A549 (cell line): ENCODE measurements at regions not wholly inside any gene's neighbourhood (a gene's known extent, or its start where the extent isn't known, plus 50 kb on each side); places are given as distances from the start of the nearest gene placed in this dataset.

Experiments
- ATAC-seq, 2 experiments: fragments of 200-7000 bp in 1 of 2; fragments of >200 bp in 1 of 2; cut with Nextera tagmentation in 1 of 2; cut with Tn5 transposase in 1 of 2; 3 replicates each; pipeline versions ENCODE4 v1.8.0 to v1.9.1; 2018 to 2020; ENCODE audit warnings: mild to moderate bottlenecking in 1 of 2, moderate library complexity in 1 of 2
- CTCF ChIA-PET: fragments of 300-600 bp; sonication (Branson Sonifier 250); formaldehyde crosslinking; extraction: SDS; loops from one replicate; lab custom pipeline; 2021; ENCODE audit warnings: antibody characterized with exemption, inconsistent platforms; lab: Yijun Ruan, JAX
- POLR2A ChIA-PET: fragments of 350-600 bp; formaldehyde crosslinking; extraction: SDS; loops from one replicate; lab custom pipeline; 2021; ENCODE audit warnings: antibody characterized with exemption, inconsistent platforms; lab: Yijun Ruan, JAX
- DNase-seq, 2 experiments: peaks; one replicate each; pipeline versions ENCODE4 v3.0.0 to v3.0.0-alpha.2; 2011 to 2016; ENCODE audit warnings: low read depth in 1 of 2, low spot score in 1 of 2
- FAIRE-seq: peaks from 2 replicates; lab custom pipeline; 2011; peaks lifted over from hg19 to GRCh38; lab: Jason Lieb, UNC
- H3K27ac ChIP-seq, 2 experiments: fragments of >200 bp; sonication (Bioruptor Twin); formaldehyde crosslinking; 3 replicates each; pipeline ENCODE4 v1.5.1; 2016 to 2017
- H3K4me1 ChIP-seq: fragments of >200 bp; sonication (Bioruptor Twin); formaldehyde crosslinking; 3 replicates; pipeline ENCODE4 v1.6.1; 2016
- H3K4me2 ChIP-seq: fragments of >200 bp; sonication (Bioruptor Twin); formaldehyde crosslinking; 3 replicates; pipeline ENCODE4 v1.6.1; 2016
- H3K4me3 ChIP-seq: fragments of >200 bp; sonication (Bioruptor Twin); formaldehyde crosslinking; 3 replicates; pipeline ENCODE4 v1.5.1; 2016
- H3K9me3 ChIP-seq: fragments of >200 bp; sonication (Bioruptor Twin); formaldehyde crosslinking; 3 replicates; pipeline ENCODE4 v1.6.1; 2016
- BHLHE40 ChIP-seq: IDR thresholded peaks from 2 replicates; pipeline ENCODE4 v1.6.1; 2012; ENCODE audit warnings: low read depth, low read length, inconsistent platforms
- CBX8 ChIP-seq: fragments of 200-600 bp; sonication (generic); IDR thresholded peaks from 2 replicates; pipeline ENCODE4 v1.6.1; 2016
- CEBPB ChIP-seq, 2 experiments: fragments of >200 bp in 1 of 2; sonication (Bioruptor Twin) in 1 of 2; formaldehyde crosslinking in 1 of 2; IDR thresholded peaks; 2 replicates each; pipeline ENCODE4 v1.6.1; 2012 to 2016
- EHMT2 ChIP-seq: fragments of 200-600 bp; sonication (generic); IDR thresholded peaks from 2 replicates; pipeline ENCODE4 v1.6.1; 2016; ENCODE audit warnings: antibody characterized with exemption, low read depth, mild to moderate bottlenecking, moderate library complexity
- EP300 ChIP-seq, 2 experiments: fragments of >200 bp; sonication (Bioruptor Twin); formaldehyde crosslinking; IDR thresholded peaks; 2 replicates in 1 of 2; 3 replicates in 1 of 2; pipeline ENCODE4 v1.6.1; 2016 to 2017
- FOSL2 ChIP-seq, 2 experiments: fragments of 450-650 bp in 1 of 2; fragments of >200 bp in 1 of 2; sonication (Bioruptor Twin) in 1 of 2; formaldehyde crosslinking; IDR thresholded peaks; 2 replicates each; pipeline versions ENCODE4 v1.5.0 to v1.6.1; 2016 to 2020; ENCODE audit warnings: mild to moderate bottlenecking in 1 of 2, moderate library complexity in 1 of 2
- GATA3 ChIP-seq: IDR thresholded peaks from 2 replicates; pipeline ENCODE4 v1.6.1; 2012; ENCODE audit warnings: borderline replicate concordance
- HDAC2 ChIP-seq: fragments of 200-600 bp; sonication (generic); IDR thresholded peaks from 2 replicates; pipeline ENCODE4 v1.6.1; 2016
- KDM1A ChIP-seq: fragments of 200-600 bp; sonication (generic); IDR thresholded peaks from 2 replicates; pipeline ENCODE4 v1.6.1; 2016; ENCODE audit warnings: low read depth, mild to moderate bottlenecking
- MAFK ChIP-seq: fragments of 450-650 bp; IDR thresholded peaks from 2 replicates; pipeline ENCODE4 v1.6.1; 2014; ENCODE audit not compliant: partially characterized antibody
- MAZ ChIP-seq: fragments of 150-350 bp; IDR thresholded peaks from 2 replicates; pipeline ENCODE4 v1.6.1; 2014; ENCODE audit warnings: antibody characterized with exemption, low read depth, low read length, borderline replicate concordance
- NFE2L2 ChIP-seq: fragments of 150-350 bp; conservative IDR thresholded peaks from 2 replicates; pipeline ENCODE4 v1.6.1; 2014; ENCODE audit warnings: low read length
- PHF8 ChIP-seq: fragments of 200-600 bp; sonication (generic); IDR thresholded peaks from 2 replicates; pipeline ENCODE4 v1.6.1; 2016; ENCODE audit warnings: low read depth, mild to moderate bottlenecking, antibody characterized with exemption, moderate library complexity, borderline replicate concordance
- RCOR1 ChIP-seq: fragments of 150-350 bp; IDR thresholded peaks from 2 replicates; pipeline ENCODE4 v1.6.1; 2014; ENCODE audit warnings: antibody characterized with exemption, low read length, low read depth
- RNF2 ChIP-seq: fragments of 200-600 bp; sonication (generic); IDR thresholded peaks from 2 replicates; pipeline ENCODE4 v1.6.1; 2016; ENCODE audit warnings: low read depth, mild to moderate bottlenecking, antibody characterized with exemption, moderate library complexity, borderline replicate concordance
- SMC3 ChIP-seq: fragments of >200 bp; sonication (Bioruptor Twin); formaldehyde crosslinking; IDR thresholded peaks from 3 replicates; pipeline ENCODE4 v1.6.1; 2018; ENCODE audit warnings: inconsistent platforms
- SREBF2 ChIP-seq: fragments of 450-650 bp; IDR thresholded peaks from 2 replicates; pipeline ENCODE4 v1.6.1; 2014; ENCODE audit warnings: mild to moderate bottlenecking, moderate library complexity
- TFCP2L1 ChIP-seq: fragments of 250-450 bp; sonication (Bioruptor Pico); IDR thresholded peaks from 2 replicates; pipeline ENCODE4 v1.5.0; 2021; ENCODE audit warnings: mild to moderate bottlenecking
- ZFP36 ChIP-seq: fragments of 450-650 bp; IDR thresholded peaks from 2 replicates; pipeline ENCODE4 v1.6.1; 2014; ENCODE audit warnings: borderline replicate concordance; ENCODE audit not compliant: partially characterized antibody
- WGBS: methylation state at CpG from one replicate; pipeline ENCODE4 v1.1.6; 2017; ENCODE audit errors: missing lambda C conversion rate; 5-methylcytosine and 5-hydroxymethylcytosine counted together
- TF ChIP-seq, protein P1 (sequence below): fragments of >200 bp; sonication (Bioruptor Twin); formaldehyde crosslinking; IDR thresholded peaks from 2 replicates; pipeline ENCODE4 v1.6.1; 2016
- TF ChIP-seq, protein P2 (sequence below): fragments of >200 bp; sonication (Bioruptor Twin); formaldehyde crosslinking; IDR thresholded peaks from 3 replicates; pipeline ENCODE4 v1.5.1; 2016
- TF ChIP-seq, protein P3 (sequence below): IDR thresholded peaks from 2 replicates; pipeline ENCODE4 v1.6.1; 2012
- TF ChIP-seq, protein P4 (sequence below): fragments of 200-600 bp; sonication (generic); IDR thresholded peaks from 2 replicates; pipeline ENCODE4 v1.6.1; 2016; ENCODE audit warnings: antibody characterized with exemption, mild to moderate bottlenecking, moderate library complexity

DNA sequence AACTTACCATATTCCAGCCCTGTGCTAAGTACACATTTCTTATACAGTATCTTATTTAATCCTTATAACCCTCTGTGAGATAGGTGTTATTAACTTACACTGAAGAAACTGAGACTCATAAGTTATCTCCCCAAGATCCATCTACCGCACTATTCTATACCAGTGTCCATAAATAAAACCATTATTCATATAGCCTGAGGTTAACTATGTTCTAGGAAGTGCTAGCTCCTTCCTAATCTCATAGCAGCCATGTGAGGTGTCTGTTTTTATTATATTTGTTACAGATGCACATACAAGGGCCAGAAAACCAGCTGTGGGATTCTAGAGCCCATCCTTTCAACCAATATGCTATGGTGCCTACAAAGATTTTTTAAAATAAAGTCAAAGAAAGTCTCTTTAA lies 100.3 kb upstream of the RAP1B start:
- no peak overlapping the region for H3K4me3 ChIP-seq
- no peaks in the 10 kb centered on the region for H3K4me1 ChIP-seq
- H3K27ac ChIP-seq = no peak overlapping the region
- no peak overlapping the region for H3K4me2 ChIP-seq
- DNase-seq (no peak), FAIRE-seq (no peak), ATAC-seq (no peak)
- no peaks in the 10 kb centered on the region for H3K9me3 ChIP-seq
- no peak for TF ChIP-seq ZFP36
- TF ChIP-seq, protein P1, sequence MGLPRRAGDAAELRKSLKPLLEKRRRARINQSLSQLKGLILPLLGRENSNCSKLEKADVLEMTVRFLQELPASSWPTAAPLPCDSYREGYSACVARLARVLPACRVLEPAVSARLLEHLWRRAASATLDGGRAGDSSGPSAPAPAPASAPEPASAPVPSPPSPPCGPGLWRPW = no peak
- TF ChIP-seq TFCP2L1 (CRISPR knock-in tag) = no peak
- no peak for TF ChIP-seq GATA3
- no peak for TF ChIP-seq NFE2L2
- TF ChIP-seq MAFK = no peak
- no peak for TF ChIP-seq RNF2
- TF ChIP-seq CBX8 = no peak
- no peak for TF ChIP-seq CEBPB (IDR thresholded peaks at IDR 0.05)
- 50% methylated on average over 1 of the region's 1 CpG for WGBS
- CTCF ChIA-PET = interaction anchor here (1.2 to 1.7 kb wide), 2 partner anchors 10 to 105 kb away, joined by 3 to 6 read pairs; no protein-coding TSS in a partner anchor
- POLR2A ChIA-PET = no interaction called here

DNA sequence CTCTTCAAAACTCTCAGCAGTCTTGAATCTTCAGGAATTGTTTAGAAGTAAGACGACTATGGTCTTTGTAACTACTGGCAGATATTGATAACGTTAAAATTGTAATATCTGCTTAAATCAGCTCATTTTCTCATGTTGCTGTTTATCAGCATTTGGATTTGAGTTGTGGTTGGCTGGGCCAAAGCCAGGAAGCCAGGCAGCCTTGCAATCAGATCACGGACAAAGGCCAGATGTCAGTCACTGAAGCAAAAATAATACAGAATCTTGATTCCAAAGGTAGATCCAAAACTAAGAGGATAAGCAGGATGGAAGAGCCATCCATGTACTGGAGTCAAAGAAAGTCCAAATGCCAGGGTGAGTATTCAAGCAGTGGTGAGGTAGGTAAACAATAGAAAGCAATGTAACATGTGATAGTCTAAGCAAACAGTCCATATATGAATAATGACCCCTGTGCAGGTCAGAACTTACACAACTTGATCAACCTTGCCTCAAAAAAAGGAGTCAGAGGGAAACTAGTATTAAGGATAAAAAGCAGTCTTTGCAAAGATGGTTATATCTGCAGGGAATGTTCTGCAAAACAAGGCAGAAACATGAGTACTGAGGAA lies 95.8 kb upstream of the RAP1B start:
- ATAC-seq (no peak), FAIRE-seq (no peak)
- WGBS = 60% methylated on average over 3 of the region's 3 CpGs

More for the DNA sequence above, 95.8 kb upstream of the RAP1B start:
- Histone ChIP-seq H3K4me3 (no peak overlapping the region), H3K9me3 (no peaks in the 10 kb centered on the region), H3K4me1 (no peaks in the 10 kb centered on the region)
- ChIA-PET POLR2A (no interaction called here), CTCF (no interaction called here)
- no peak for DNase-seq
- TF ChIP-seq, protein P2, sequence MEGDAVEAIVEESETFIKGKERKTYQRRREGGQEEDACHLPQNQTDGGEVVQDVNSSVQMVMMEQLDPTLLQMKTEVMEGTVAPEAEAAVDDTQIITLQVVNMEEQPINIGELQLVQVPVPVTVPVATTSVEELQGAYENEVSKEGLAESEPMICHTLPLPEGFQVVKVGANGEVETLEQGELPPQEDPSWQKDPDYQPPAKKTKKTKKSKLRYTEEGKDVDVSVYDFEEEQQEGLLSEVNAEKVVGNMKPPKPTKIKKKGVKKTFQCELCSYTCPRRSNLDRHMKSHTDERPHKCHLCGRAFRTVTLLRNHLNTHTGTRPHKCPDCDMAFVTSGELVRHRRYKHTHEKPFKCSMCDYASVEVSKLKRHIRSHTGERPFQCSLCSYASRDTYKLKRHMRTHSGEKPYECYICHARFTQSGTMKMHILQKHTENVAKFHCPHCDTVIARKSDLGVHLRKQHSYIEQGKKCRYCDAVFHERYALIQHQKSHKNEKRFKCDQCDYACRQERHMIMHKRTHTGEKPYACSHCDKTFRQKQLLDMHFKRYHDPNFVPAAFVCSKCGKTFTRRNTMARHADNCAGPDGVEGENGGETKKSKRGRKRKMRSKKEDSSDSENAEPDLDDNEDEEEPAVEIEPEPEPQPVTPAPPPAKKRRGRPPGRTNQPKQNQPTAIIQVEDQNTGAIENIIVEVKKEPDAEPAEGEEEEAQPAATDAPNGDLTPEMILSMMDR = no peak
- no peak for TF ChIP-seq RNF2
- no peak for TF ChIP-seq EHMT2
- TF ChIP-seq EP300 (IDR thresholded peaks at IDR 0.05) = no peak
- no peak for TF ChIP-seq PHF8
- TF ChIP-seq SMC3 = no peak
- no peak for TF ChIP-seq BHLHE40
- TF ChIP-seq, protein P3, sequence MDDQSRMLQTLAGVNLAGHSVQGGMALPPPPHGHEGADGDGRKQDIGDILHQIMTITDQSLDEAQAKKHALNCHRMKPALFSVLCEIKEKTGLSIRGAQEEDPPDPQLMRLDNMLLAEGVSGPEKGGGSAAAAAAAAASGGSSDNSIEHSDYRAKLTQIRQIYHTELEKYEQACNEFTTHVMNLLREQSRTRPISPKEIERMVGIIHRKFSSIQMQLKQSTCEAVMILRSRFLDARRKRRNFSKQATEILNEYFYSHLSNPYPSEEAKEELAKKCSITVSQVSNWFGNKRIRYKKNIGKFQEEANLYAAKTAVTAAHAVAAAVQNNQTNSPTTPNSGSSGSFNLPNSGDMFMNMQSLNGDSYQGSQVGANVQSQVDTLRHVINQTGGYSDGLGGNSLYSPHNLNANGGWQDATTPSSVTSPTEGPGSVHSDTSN = no peak
- TF ChIP-seq HDAC2 = no peak
- TF ChIP-seq FOSL2 (IDR thresholded peaks at IDR 0.05) = no peak
- no peak for TF ChIP-seq FOSL2 (CRISPR knock-in tag; IDR thresholded peaks at IDR 0.05)
- no peak for TF ChIP-seq RCOR1
- TF ChIP-seq SREBF2 = no peak
- TF ChIP-seq ZFP36 = no peak
- TF ChIP-seq, protein P4, sequence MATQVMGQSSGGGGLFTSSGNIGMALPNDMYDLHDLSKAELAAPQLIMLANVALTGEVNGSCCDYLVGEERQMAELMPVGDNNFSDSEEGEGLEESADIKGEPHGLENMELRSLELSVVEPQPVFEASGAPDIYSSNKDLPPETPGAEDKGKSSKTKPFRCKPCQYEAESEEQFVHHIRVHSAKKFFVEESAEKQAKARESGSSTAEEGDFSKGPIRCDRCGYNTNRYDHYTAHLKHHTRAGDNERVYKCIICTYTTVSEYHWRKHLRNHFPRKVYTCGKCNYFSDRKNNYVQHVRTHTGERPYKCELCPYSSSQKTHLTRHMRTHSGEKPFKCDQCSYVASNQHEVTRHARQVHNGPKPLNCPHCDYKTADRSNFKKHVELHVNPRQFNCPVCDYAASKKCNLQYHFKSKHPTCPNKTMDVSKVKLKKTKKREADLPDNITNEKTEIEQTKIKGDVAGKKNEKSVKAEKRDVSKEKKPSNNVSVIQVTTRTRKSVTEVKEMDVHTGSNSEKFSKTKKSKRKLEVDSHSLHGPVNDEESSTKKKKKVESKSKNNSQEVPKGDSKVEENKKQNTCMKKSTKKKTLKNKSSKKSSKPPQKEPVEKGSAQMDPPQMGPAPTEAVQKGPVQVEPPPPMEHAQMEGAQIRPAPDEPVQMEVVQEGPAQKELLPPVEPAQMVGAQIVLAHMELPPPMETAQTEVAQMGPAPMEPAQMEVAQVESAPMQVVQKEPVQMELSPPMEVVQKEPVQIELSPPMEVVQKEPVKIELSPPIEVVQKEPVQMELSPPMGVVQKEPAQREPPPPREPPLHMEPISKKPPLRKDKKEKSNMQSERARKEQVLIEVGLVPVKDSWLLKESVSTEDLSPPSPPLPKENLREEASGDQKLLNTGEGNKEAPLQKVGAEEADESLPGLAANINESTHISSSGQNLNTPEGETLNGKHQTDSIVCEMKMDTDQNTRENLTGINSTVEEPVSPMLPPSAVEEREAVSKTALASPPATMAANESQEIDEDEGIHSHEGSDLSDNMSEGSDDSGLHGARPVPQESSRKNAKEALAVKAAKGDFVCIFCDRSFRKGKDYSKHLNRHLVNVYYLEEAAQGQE = no peak
- no peak for TF ChIP-seq KDM1A
- TF ChIP-seq MAFK = no peak
- TF ChIP-seq MAZ = no peak
- TF ChIP-seq, all 56 proteins: peak for 0
- Histone ChIP-seq H3K27ac (no peak overlapping the region), H3K4me2 (no peak overlapping the region)
